SHP77 (cell line): ENCODE measurements at regions not wholly inside any gene's neighbourhood (a gene's known extent, or its start where the extent isn't known, plus 50 kb on each side); places are given as distances from the start of the nearest gene placed in this dataset.
"Not testable (repeated sequence)": the region's sequence is repeated elsewhere in the genome, so short reads cannot be mapped to it uniquely, and the experiment has no call there.

Experiments used
- DNase-seq, 2 experiments: peaks; one replicate each; lab custom pipeline; 2025; lab: John Stamatoyannopoulos, UW

- no peak for DNase-seq
Observed at GRCh38 chr5:89560696-89561095, 677.7 kb upstream of the MEF2C start.

GRCh38 chr5:89556215-89556913 is 673.4 kb upstream of the MEF2C start:
- DNase-seq = peak in 1 of 2 experiments; percentile 29

- no peak for DNase-seq
Observed at GRCh38 chr5:89546657-89547056, 663.7 kb upstream of the MEF2C start.

- DNase-seq = no peak
Observed at GRCh38 chr5:89545626-89546025, 662.6 kb upstream of the MEF2C start.

- DNase-seq = no peak
Observed at GRCh38 chr5:89545076-89545475, 662.1 kb upstream of the MEF2C start.

- no peak for DNase-seq
Observed at GRCh38 chr5:89542736-89543135, 659.8 kb upstream of the MEF2C start.

GRCh38 chr5:89537800-89538199 is 654.8 kb upstream of the MEF2C start:
- DNase-seq = no peak

GRCh38 chr5:89536020-89536419 is 653.0 kb upstream of the MEF2C start:
- DNase-seq = no peak

GRCh38 chr5:89535411-89535810 is 652.4 kb upstream of the MEF2C start:
- no peak for DNase-seq

- DNase-seq = no peak
Observed at GRCh38 chr5:89534331-89534730, 651.3 kb upstream of the MEF2C start.

GRCh38 chr5:89524785-89525184 is 641.8 kb upstream of the MEF2C start:
- no peak for DNase-seq

GRCh38 chr5:89523867-89524266 is 640.9 kb upstream of the MEF2C start:
- not testable (repeated sequence) for DNase-seq

- no peak for DNase-seq
Observed at GRCh38 chr5:89520771-89521170, 637.8 kb upstream of the MEF2C start.

GRCh38 chr5:89513299-89514044 is 630.5 kb upstream of the MEF2C start:
- no peak for DNase-seq

- no peak for DNase-seq
Observed at GRCh38 chr5:89504051-89504450, 621.1 kb upstream of the MEF2C start.

GRCh38 chr5:89499787-89500186 is 616.8 kb upstream of the MEF2C start:
- DNase-seq = peak in 1 of 2 experiments; percentile 5

- no peak for DNase-seq
Observed at GRCh38 chr5:89498699-89499098, 615.7 kb upstream of the MEF2C start.

GRCh38 chr5:89493414-89493813 is 610.4 kb upstream of the MEF2C start:
- no peak for DNase-seq

- no peak for DNase-seq
Observed at GRCh38 chr5:89484962-89485361, 602.0 kb upstream of the MEF2C start.

- DNase-seq = no peak
Observed at GRCh38 chr5:89480406-89481007, 597.5 kb upstream of the MEF2C start.

GRCh38 chr5:89478851-89479250 is 595.9 kb upstream of the MEF2C start:
- DNase-seq = no peak

- no peak for DNase-seq
Observed at GRCh38 chr5:89473196-89473595, 590.2 kb upstream of the MEF2C start.

GRCh38 chr5:89471541-89471940 is 588.6 kb upstream of the MEF2C start:
- no peak for DNase-seq
